B cell (primary cell): ENCODE measurements at regions not wholly inside any gene's neighbourhood (a gene's known extent, or its start where the extent isn't known, plus 50 kb on each side); places are given as distances from the start of the nearest gene placed in this dataset.

Experiments used
- ATAC-seq: fragments of 200-7000 bp; cut with Tn5 transposase; one replicate; pipeline ENCODE4 v1.10.0; 2021; ENCODE audit warnings: low read depth, mild to moderate bottlenecking, moderate number of reproducible peaks, moderate library complexity
- CTCF ChIA-PET: fragments of 350-600 bp; sonication (Branson Sonifier 250); formaldehyde crosslinking; loops from one replicate; lab custom pipeline; 2021; ENCODE audit warnings: antibody characterized with exemption, inconsistent platforms; lab: Charles Lee
- POLR2A ChIA-PET: fragments of 350-600 bp; sonication (Branson Sonifier 250); formaldehyde crosslinking; loops from one replicate; lab custom pipeline; 2021; ENCODE audit warnings: antibody characterized with exemption; lab: Charles Lee
- DNase-seq: peaks from one replicate; pipeline ENCODE4 v3.0.0; 2013
- H2AFZ ChIP-seq: 2 replicates; pipeline ENCODE4 v1.6.1; 2012; ENCODE audit warnings: mild to moderate bottlenecking, low read depth, low read length; ENCODE audit not compliant: insufficient read depth, poor library complexity, severe bottlenecking
- H3K27ac ChIP-seq, 2 donors: 1 replicate in 1 of 2; 2 replicates in 1 of 2; pipeline ENCODE4 v1.5.1; 2012 to 2013; ENCODE audit warnings: low read length in 2 of 2, mild to moderate bottlenecking in 2 of 2, moderate library complexity in 1 of 2
- H3K27me3 ChIP-seq, 4 experiments: fragments of 200-600 bp in 1 of 4; sonication (generic) in 1 of 4; replicated peaks in 1 of 4; 1 replicate in 2 of 4; 2 replicates in 2 of 4; pipeline versions ENCODE4 v1.6.1 to v1.7.0; 2013 to 2016; ENCODE audit warnings: low read length in 3 of 4, mild to moderate bottlenecking in 2 of 4, mixed read lengths in 1 of 4, moderate library complexity in 1 of 4; ENCODE audit not compliant: insufficient read depth in 4 of 4, control insufficient read depth in 3 of 4; ENCODE audit errors: control extremely low read depth in 1 of 4
- H3K36me3 ChIP-seq, 2 experiments: replicated peaks in 1 of 2; 1 replicate in 1 of 2; 2 replicates in 1 of 2; pipeline versions ENCODE4 v1.6.1 to v1.7.1; 2013; ENCODE audit warnings: low read length in 1 of 2; ENCODE audit not compliant: insufficient read depth in 2 of 2, control insufficient read depth in 1 of 2; ENCODE audit errors: control extremely low read depth in 1 of 2, extremely low read depth in 1 of 2
- H3K4me1 ChIP-seq, 2 donors: fragments of 200-600 bp in 1 of 2; sonication (generic) in 1 of 2; 1 replicate in 1 of 2; 2 replicates in 1 of 2; pipeline versions ENCODE4 v1.5.1 to v1.6.1; 2013 to 2017; ENCODE audit warnings: low read length in 2 of 2; ENCODE audit not compliant: control insufficient read depth in 2 of 2, insufficient read depth in 2 of 2
- H3K4me2 ChIP-seq: replicated peaks from 2 replicates; pipeline ENCODE3; 2012; ENCODE audit warnings: mild to moderate bottlenecking, low read depth, low read length; ENCODE audit not compliant: poor library complexity, severe bottlenecking
- H3K4me3 ChIP-seq, 5 experiments: fragments of 200-600 bp in 1 of 5; sonication (generic) in 1 of 5; 1 replicate in 3 of 5; 2 replicates in 2 of 5; pipeline versions ENCODE4 v1.5.1 to v1.7.0; 2011 to 2016; ENCODE audit warnings: low read length in 4 of 5, mild to moderate bottlenecking in 4 of 5, low read depth in 2 of 5, control low read depth in 1 of 5, moderate library complexity in 1 of 5; ENCODE audit not compliant: insufficient read depth in 1 of 5; ENCODE audit errors: control extremely low read depth in 1 of 5, extremely low read depth in 1 of 5
- H3K79me2 ChIP-seq: fragments of 200-600 bp; sonication (generic); one replicate; pipeline ENCODE4 v1.6.0; 2016; ENCODE audit warnings: low read length; ENCODE audit not compliant: control insufficient read depth, insufficient read depth
- H3K9ac ChIP-seq: fragments of 200-600 bp; sonication (generic); 2 replicates; pipeline ENCODE4 v1.6.1; 2017; ENCODE audit warnings: mild to moderate bottlenecking, low read length, moderate library complexity
- H3K9me3 ChIP-seq, 3 donors: one replicate each; pipeline versions ENCODE4 v1.6.1 to v1.7.1; 2013; ENCODE audit warnings: low read length in 2 of 3; ENCODE audit not compliant: control insufficient read depth in 2 of 3, insufficient read depth in 1 of 3; ENCODE audit errors: control extremely low read depth in 1 of 3
- H4K20me1 ChIP-seq: 2 replicates; pipeline ENCODE4 v1.6.0; 2012; ENCODE audit warnings: mild to moderate bottlenecking, low read length; ENCODE audit not compliant: insufficient read depth, control insufficient read depth, poor library complexity, severe bottlenecking
- H3K27ac Mint-ChIP-seq: one replicate; pipeline ENCODE4 v1.8.0; 2021; ENCODE audit warnings: mixed read lengths
- H3K27me3 Mint-ChIP-seq: one replicate; pipeline ENCODE4 v1.8.0; 2021; ENCODE audit warnings: mixed read lengths
- H3K4me1 Mint-ChIP-seq: one replicate; pipeline ENCODE4 v1.8.0; 2021; ENCODE audit warnings: mixed read lengths
- H3K4me3 Mint-ChIP-seq: one replicate; pipeline ENCODE4 v1.8.0; 2021; ENCODE audit warnings: mixed read lengths
- H3K9me3 Mint-ChIP-seq: one replicate; pipeline ENCODE4 v1.8.0; 2022; ENCODE audit warnings: mixed read lengths; ENCODE audit not compliant: insufficient read depth
- EZH2 ChIP-seq: IDR thresholded peaks from 2 replicates; pipeline ENCODE4 v1.6.1; 2012; ENCODE audit warnings: borderline replicate concordance, low read depth, mild to moderate bottlenecking, moderate library complexity, low read length; ENCODE audit not compliant: insufficient read depth, poor library complexity, severe bottlenecking
- WGBS: methylation state at CpG from one replicate; pipeline ENCODE4 v1.1.5; 2013; ENCODE audit warnings: missing lambda C conversion rate; ENCODE audit not compliant: insufficient coverage; 5-methylcytosine and 5-hydroxymethylcytosine counted together
- intact Hi-C: fragments of 100-400 bp; cut with micrococcal nuclease; formaldehyde crosslinking; loops from one replicate; pipeline ENCODE4 v1.10.0; 2022
- TF ChIP-seq, protein P1 (sequence below): fragments of 200-600 bp; IDR thresholded peaks from one replicate; pipeline ENCODE4 v1.8.0; 2022; ENCODE audit warnings: antibody characterized with exemption, mild to moderate bottlenecking

- ChIA-PET CTCF (no interaction called here), POLR2A (no interaction called here)
- no peaks in the 10 kb centered on the region for H3K4me1 ChIP-seq
- ATAC-seq = no peak
- intact Hi-C loops = no loop called here
- no peaks in the 10 kb centered on the region for H4K20me1 ChIP-seq
- no CpG with 5 or more reads among the region's 1 CpG for WGBS
- H3K9me3 ChIP-seq = peaks cover 0 to 8% (median 0%) of the 10 kb centered on the region in 3 donors
- no peak overlapping the region for H3K27ac ChIP-seq
- no peaks in the 10 kb centered on the region for H3K79me2 ChIP-seq
- Mint-ChIP-seq H3K27me3 (no peaks in the 10 kb centered on the region), H3K4me1 (no peaks in the 10 kb centered on the region), H3K27ac (no peak overlapping the region), H3K9me3 (peaks cover 2% of the 10 kb centered on the region), H3K4me3 (no peak overlapping the region)
- TF ChIP-seq EZH2 = no peak
- TF ChIP-seq, protein P1, sequence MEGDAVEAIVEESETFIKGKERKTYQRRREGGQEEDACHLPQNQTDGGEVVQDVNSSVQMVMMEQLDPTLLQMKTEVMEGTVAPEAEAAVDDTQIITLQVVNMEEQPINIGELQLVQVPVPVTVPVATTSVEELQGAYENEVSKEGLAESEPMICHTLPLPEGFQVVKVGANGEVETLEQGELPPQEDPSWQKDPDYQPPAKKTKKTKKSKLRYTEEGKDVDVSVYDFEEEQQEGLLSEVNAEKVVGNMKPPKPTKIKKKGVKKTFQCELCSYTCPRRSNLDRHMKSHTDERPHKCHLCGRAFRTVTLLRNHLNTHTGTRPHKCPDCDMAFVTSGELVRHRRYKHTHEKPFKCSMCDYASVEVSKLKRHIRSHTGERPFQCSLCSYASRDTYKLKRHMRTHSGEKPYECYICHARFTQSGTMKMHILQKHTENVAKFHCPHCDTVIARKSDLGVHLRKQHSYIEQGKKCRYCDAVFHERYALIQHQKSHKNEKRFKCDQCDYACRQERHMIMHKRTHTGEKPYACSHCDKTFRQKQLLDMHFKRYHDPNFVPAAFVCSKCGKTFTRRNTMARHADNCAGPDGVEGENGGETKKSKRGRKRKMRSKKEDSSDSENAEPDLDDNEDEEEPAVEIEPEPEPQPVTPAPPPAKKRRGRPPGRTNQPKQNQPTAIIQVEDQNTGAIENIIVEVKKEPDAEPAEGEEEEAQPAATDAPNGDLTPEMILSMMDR = no peak
- H3K9ac ChIP-seq = no peak overlapping the region
- DNase-seq = no peak
- H3K4me2 ChIP-seq = no peak overlapping the region
- no peak overlapping the region for H3K4me3 ChIP-seq
- no peaks in the 10 kb centered on the region for H3K36me3 ChIP-seq
- H2AFZ ChIP-seq = no peak overlapping the region
- no peaks in the 10 kb centered on the region for H3K27me3 ChIP-seq
These were observed 1994.5 kb upstream of the PIK3C3 start for GRCh38 chr18:39960550-39960949.

GRCh38 chr18:39959839-39960238 lies 1995.2 kb upstream of the PIK3C3 start:
- Histone ChIP-seq H3K36me3 (no peaks in the 10 kb centered on the region), H3K9ac (no peak overlapping the region), H3K27ac (no peak overlapping the region), H2AFZ (no peak overlapping the region), H3K4me2 (no peak overlapping the region), H3K4me3 (no peak overlapping the region), H3K79me2 (no peaks in the 10 kb centered on the region), H4K20me1 (no peaks in the 10 kb centered on the region), H3K27me3 (no peaks in the 10 kb centered on the region), H3K4me1 (no peaks in the 10 kb centered on the region), H3K9me3 (peaks cover 0 to 8% (median 0%) of the 10 kb centered on the region in 3 donors)
- Mint-ChIP-seq H3K27ac (no peak overlapping the region), H3K4me1 (no peaks in the 10 kb centered on the region), H3K9me3 (peaks cover 2% of the 10 kb centered on the region), H3K4me3 (no peak overlapping the region), H3K27me3 (no peaks in the 10 kb centered on the region)
- ChIA-PET POLR2A (no interaction called here), CTCF (no interaction called here)
- WGBS = no CpG with 5 or more reads among the region's 2 CpGs
- DNase-seq (no peak), ATAC-seq (no peak)
- no peak for TF ChIP-seq EZH2
- TF ChIP-seq, protein P1 = no peak
- intact Hi-C loops = no loop called here
